NCI-H1105 treated with DMSO at 0.1 percent for 48 hours (cell line): ENCODE measurements at regions not wholly inside any gene's neighbourhood (a gene's known extent, or its start where the extent isn't known, plus 50 kb on each side); places are given as distances from the start of the nearest gene placed in this dataset.

Source experiments
- DNase-seq: peaks from one replicate; lab custom pipeline; 2025; lab: John Stamatoyannopoulos, UW

- no peak for DNase-seq
Observed at GRCh38 chr4:147312376-147313046, 168.4 kb upstream of the EDNRA start.

DNA sequence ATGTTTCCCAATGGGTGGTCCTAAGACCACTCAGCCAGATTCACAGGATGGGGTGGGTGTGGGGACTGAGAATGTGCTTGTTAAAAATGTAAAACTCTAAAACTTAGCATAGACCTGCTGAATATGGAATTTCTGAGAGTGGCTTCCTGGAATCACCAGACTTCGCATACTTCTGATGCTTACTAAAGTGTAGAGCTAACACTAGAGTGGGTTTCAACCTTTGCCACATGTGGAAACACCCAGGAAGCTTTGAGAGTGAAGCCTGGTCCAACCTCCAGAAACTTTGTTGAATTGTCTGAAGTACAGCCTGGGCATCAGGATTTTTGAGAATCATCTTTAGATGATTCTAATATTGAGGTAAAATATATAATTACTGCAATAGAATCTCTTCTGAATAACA lies 167.8 kb upstream of the EDNRA start:
- DNase-seq = no peak

DNA sequence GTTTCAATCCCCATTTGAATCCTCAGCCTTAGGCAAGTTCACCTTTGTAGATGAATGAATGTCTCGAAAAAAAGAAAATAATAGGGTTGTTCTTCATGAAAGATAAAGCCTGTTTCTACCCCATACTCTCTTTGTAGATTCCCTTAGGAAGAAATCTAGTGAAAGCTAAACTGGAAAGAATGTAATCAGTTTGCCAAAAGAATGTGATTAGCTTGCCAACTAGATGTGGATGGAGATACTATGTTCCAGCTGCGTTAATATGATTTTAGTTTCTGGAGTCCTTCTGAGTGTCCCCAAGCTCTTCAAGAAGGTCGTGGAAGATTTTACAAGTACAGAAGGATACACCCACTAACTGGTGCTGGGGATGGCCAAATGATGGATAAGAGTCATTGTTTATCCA lies 162.3 kb upstream of the EDNRA start:
- DNase-seq = no peak

GRCh38 chr4:147325571-147325981 lies 155.3 kb upstream of the EDNRA start:
- no peak for DNase-seq

- DNase-seq = no peak
Observed at GRCh38 chr4:147326591-147326990, 154.3 kb upstream of the EDNRA start.

GRCh38 chr4:147327322-147327721 lies 153.6 kb upstream of the EDNRA start:
- no peak for DNase-seq

DNA sequence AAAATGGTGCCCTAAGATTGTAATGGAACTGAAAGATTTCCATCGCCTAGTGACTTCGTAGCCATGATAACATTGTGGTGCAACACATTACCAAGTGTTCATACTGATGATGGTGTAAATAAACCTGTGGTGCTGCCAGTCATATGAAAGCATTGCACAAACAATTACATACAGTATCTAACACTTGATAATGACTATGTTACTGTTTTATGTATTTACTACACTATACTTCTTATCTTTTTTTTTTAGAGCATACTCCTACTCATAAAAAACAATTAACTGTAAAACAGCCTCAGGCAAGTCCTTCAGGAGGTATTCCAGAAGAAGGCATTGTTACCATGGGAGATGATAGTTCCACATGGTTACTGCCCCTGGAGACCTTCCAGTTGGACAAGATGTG lies 152.7 kb upstream of the EDNRA start:
- no peak for DNase-seq

DNA sequence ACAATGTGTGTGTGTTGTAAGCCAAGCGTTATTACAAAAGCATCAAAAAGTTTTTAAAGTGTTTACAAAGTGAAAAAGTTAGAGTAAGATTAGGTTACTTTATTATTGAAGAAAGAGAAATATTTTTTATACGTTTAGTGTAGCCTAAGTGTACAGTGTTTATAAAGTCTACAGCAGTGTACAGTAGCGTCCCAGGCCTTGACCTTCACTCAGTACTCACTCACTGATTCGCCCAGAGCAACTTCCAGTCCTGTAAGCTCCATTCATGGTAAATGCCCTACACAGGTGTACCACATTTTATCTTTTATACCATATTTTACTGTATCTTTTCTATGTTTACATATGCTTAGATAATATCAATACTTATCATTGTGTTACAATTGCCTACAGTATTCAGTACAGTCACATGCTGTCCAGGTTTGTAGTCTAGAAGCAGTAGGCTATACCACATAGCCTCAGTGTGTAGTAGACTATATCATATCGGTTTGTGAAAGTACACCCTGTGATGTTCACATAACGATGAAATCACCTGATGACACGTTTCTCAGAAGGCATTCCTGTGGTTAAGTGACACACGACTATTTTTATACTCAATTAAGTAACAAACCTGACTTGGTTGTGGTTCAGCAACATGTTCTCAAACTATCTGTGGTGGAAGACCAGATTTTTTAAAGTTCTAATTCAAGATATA lies 152.0 kb upstream of the EDNRA start:
- no peak for DNase-seq

- no peak for DNase-seq
Observed at GRCh38 chr4:147332091-147332490, 148.8 kb upstream of the EDNRA start.

GRCh38 chr4:147334478-147334877 lies 146.4 kb upstream of the EDNRA start:
- no peak for DNase-seq

DNA sequence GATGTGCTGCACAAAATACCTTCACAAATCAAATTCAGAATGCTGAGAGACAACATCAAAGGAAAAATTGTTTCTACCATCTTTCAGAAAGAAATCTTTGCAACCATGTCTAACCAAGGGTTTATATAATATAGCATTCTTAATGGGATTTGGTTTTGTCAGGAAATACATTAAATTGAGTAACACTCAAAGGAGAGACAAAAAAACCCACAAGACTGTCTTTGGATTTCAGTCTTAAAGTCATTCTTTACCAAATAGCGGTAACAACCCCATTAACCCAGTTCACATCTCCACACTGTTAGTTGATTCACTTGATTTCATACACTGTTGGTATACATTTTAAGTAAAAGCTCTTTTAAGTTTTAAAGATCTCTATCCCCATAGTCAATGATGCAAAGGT lies 145.7 kb upstream of the EDNRA start:
- DNase-seq = no peak

- no peak for DNase-seq
Observed at GRCh38 chr4:147336252-147336651, 144.6 kb upstream of the EDNRA start.

DNA sequence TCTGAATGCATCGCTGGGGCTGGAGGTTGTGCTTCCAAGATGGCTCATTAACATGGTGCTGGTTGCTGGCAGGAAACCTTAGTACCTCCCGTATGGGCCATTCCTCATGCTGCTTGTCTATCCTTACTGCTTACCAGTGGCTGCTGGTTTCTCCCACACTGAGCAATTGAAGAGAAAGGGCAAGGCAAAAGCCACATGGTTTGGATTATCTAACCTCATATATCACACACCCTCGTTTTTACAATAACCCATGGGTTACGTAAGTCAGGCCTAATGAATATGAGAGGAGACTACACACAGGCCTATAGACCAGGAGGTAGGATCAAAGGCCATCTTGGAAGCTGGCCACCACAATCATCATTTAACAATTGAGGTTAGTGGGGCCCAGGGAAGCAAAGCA lies 141.8 kb upstream of the EDNRA start:
- DNase-seq = no peak

GRCh38 chr4:147340111-147340510 lies 140.8 kb upstream of the EDNRA start:
- DNase-seq = no peak

DNA sequence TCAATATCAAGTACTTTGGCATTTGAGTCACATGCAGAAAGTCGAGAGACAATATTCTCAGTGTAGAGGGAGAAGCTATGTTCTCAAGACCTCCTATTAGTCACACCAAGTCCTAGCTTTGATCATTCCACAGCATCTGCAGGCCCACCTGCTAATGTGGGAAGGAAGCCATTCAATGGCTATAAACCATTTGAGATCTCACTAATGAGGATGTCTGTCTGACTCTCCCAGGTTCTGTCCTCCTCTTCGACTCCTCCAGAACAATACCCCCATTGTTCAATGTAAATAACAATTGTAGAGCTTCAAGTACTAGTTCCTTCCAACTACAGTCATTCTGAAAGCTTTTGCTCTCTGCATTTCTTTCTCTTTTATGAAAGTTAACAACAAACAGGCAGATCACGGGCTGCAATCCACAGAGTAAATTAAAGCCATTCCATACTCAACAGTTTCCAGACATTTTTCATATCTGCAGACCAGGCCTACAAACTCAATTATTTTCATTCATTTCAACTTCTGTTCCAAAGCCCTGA lies 140.2 kb upstream of the EDNRA start:
- no peak for DNase-seq

GRCh38 chr4:147343692-147344091 lies 137.2 kb upstream of the EDNRA start:
- no peak for DNase-seq

GRCh38 chr4:147345662-147346061 lies 135.2 kb upstream of the EDNRA start:
- no peak for DNase-seq

- no peak for DNase-seq
Observed at GRCh38 chr4:147347217-147347616, 133.7 kb upstream of the EDNRA start.

GRCh38 chr4:147349193-147349592 lies 131.7 kb upstream of the EDNRA start:
- DNase-seq = no peak

- DNase-seq = no peak
Observed at GRCh38 chr4:147351083-147351787, 129.7 kb upstream of the EDNRA start.

DNA sequence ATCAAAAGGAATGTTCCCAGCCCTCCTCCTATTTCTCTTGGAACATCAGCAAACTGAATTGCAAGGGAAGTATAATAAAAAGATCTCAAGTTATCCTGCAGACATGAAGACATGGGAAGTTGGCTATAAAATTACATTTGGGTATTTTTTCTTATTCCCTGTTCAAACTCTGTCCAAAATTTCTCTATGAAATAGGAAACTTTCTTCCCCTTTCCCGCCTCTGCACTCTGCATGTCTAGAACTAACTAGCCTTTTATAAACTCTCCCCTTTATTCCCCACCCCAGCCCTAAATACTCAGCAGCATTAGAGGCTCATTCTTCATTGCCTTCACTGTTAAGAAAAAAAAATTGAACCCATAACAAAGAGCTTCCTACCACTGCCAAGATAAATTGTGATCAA lies 126.7 kb upstream of the EDNRA start:
- DNase-seq = no peak

DNA sequence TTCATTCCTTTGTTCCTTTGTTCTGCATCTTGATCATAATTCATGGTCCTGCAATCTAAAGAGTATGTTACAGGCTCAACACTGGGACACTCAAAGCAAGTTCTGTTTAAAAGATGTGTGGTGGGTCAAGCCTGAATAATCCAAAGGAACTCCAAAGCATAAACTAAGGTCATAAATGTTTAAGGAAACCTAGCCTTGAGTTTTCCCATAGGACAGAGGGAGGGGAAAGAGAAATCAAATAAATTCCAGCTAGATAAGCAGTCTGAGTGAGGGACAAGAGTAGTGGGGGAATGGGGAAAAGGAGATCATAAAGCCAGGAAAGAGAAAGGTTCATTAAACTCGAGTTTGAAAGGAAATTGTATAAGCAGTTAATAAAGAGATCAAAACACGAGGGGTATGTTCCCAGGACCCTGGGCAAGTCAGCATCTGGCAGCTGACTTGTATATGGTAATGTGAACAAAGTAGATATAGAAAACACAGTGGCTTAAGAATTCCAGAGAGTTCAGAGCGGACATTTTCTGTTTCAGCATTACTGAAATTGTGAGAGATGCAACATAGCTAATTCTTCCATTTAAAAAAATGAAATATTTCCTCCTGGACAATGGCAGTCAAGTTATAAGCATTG lies 125.8 kb upstream of the EDNRA start:
- DNase-seq = no peak

- no peak for DNase-seq
Observed at GRCh38 chr4:147355847-147356246, 125.0 kb upstream of the EDNRA start.
